Stimulated activated naive CD8-positive, alpha-beta T cell treated with anti-CD3 and anti-CD28 coated beads, Interleukin-15, Interleukin-2, amounts not matched to agents 100 ng/mL and 50 ng/mL, for 24 hours (primary cell): ENCODE measurements at regions not wholly inside any gene's neighbourhood (a gene's known extent, or its start where the extent isn't known, plus 50 kb on each side); places are given as distances from the start of the nearest gene placed in this dataset.

ENCODE experiments used
- H3K27ac Mint-ChIP-seq: one replicate; pipeline ENCODE4 v1.8.0; 2021; ENCODE audit warnings: mild to moderate bottlenecking, mixed read lengths
- H3K27me3 Mint-ChIP-seq: one replicate; pipeline ENCODE4 v1.8.0; 2021; ENCODE audit warnings: mixed read lengths
- H3K36me3 Mint-ChIP-seq: one replicate; pipeline ENCODE4 v1.8.0; 2021; ENCODE audit warnings: low read depth, mixed read lengths
- H3K4me1 Mint-ChIP-seq: one replicate; pipeline ENCODE4 v1.8.0; 2021; ENCODE audit warnings: low read depth, mixed read lengths
- H3K4me3 Mint-ChIP-seq: one replicate; pipeline ENCODE4 v1.8.0; 2021; ENCODE audit warnings: mild to moderate bottlenecking, mixed read lengths
- H3K9me3 Mint-ChIP-seq: one replicate; pipeline ENCODE4 v1.8.0; 2021; ENCODE audit warnings: mixed read lengths

DNA sequence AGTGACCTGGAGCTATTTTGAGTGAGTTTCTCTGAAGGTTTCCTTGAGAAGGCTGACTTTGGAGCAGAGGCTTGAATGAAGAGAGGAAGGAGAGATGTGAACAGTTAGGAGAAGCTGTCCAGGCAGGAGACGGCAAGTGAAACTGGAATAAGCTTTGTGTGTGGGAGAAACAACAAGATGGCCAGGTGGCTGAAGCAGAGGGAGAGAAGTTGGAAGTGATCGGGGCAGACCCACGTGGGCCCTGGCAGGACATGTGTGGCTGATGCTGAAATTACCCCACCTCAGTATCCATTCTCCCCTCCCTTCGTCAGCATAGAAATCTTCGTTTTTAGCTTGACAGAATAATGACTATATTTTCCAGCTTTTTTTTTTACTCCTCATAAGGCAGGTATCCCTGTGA lies 809.2 kb upstream of the TMEM132C start:
- Mint-ChIP-seq H3K4me1 (no peaks in the 10 kb centered on the region), H3K36me3 (no peaks in the 10 kb centered on the region), H3K9me3 (no peaks in the 10 kb centered on the region), H3K27me3 (peaks cover 20% of the 10 kb centered on the region), H3K4me3 (no peak overlapping the region), H3K27ac (no peak overlapping the region)

DNA sequence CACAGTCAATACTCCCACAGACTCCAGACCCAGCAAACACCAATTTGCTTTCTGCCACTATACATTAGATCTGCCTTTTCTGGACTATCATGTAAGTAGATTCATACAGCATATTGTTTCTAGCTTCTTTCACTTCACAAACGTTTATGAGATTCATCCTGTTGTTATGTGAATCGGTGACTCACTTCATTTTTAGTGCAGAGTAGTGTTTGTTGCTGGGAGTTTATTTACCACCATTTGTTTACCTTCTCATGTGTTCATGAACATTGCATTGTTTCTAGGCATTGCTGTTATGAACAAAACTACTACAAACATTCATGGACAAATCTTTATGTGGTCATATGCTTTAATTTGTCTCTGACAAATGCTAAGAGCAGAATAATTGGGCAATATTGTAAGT lies 807.8 kb upstream of the TMEM132C start:
- Mint-ChIP-seq H3K27me3 (peaks cover 16% of the 10 kb centered on the region), H3K27ac (no peak overlapping the region), H3K9me3 (no peaks in the 10 kb centered on the region), H3K36me3 (no peaks in the 10 kb centered on the region), H3K4me1 (no peaks in the 10 kb centered on the region), H3K4me3 (no peak overlapping the region)

DNA sequence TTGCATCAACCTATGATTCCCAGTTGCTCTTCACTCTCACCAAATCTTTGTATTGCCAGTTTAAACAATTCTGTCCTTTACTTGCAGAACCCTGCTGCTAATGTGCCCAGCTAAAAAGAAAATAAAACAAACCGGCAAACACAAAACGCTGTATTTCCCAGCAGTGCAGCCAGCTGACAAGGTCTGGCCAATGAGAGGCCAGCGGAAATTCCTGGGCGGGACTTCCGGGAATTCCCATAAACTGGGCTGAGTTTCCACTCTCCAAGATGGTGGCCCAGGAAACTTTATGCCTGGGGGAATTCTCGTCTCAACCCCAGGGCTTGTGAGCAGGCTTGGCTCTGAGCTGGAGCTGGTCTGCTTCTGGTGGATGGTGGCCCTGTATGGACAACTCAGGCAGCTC lies 807.3 kb upstream of the TMEM132C start:
- no peak overlapping the region for H3K27ac Mint-ChIP-seq

DNA sequence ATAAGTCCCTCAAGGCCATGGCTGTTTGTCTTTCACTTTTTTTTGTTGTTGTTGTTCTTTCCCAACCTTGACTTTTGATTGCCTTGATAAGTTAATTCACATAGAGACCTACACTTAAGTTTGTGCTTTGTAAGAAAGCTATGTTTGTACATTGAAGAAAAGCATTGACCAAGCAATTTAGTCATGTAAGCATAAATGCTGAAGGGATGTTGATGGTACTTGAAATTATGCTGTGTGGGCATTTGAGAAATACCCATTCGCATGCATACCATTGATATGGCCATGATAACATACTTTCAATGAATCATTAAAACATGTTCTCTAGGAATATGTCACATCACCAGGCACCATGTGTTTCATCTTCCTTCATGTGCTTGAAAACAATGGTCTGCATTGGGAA lies 803.7 kb upstream of the TMEM132C start:
- Mint-ChIP-seq H3K36me3 (no peaks in the 10 kb centered on the region), H3K27ac (no peak overlapping the region), H3K27me3 (no peaks in the 10 kb centered on the region), H3K4me1 (no peaks in the 10 kb centered on the region), H3K4me3 (no peak overlapping the region), H3K9me3 (no peaks in the 10 kb centered on the region)

More for the DNA sequence above, 807.3 kb upstream of the TMEM132C start:
- Mint-ChIP-seq H3K36me3 (no peaks in the 10 kb centered on the region), H3K27me3 (peaks cover 11% of the 10 kb centered on the region), H3K4me3 (no peak overlapping the region), H3K4me1 (no peaks in the 10 kb centered on the region), H3K9me3 (no peaks in the 10 kb centered on the region)

DNA sequence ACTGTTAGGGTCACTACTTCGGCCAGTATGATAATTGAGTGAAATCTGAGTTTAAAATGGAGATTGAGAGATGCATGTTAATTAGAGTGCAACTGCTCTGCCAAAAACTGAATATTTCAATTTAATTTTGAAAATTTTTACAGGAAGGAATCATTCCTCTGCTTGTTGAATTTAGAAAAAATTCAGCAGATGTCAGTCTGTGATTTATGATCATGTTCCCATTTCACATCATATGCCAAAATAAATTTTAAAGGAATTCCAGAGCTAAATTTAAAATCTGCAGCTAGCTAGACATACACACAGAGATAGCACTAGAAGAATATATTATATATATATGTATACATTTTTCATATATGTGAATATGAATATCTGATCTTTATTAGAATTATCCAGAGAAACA lies 797.6 kb upstream of the TMEM132C start:
- no peak overlapping the region for H3K4me3 Mint-ChIP-seq
- no peak overlapping the region for H3K27ac Mint-ChIP-seq
- no peaks in the 10 kb centered on the region for H3K36me3 Mint-ChIP-seq
- H3K27me3 Mint-ChIP-seq, result no peaks in the 10 kb centered on the region
- no peaks in the 10 kb centered on the region for H3K4me1 Mint-ChIP-seq
- no peaks in the 10 kb centered on the region for H3K9me3 Mint-ChIP-seq

DNA sequence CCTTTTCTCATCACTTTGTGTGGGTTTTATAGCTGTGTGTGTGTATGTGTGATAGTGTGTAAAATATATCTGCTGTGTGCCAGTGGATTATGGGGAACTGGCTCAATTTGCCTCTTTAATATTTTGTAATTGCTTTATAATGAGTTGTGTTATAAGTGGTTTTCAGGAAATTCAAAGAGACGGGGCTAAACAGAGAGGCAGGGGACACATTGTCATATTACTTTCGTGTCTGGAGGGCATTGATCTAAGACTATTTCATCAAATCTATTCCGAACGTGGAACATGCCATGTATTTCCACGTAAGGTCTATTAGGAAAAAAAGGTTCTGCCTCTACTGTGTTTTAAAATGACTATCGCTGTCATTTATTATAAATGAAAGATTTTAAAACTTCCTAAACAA lies 793.2 kb upstream of the TMEM132C start:
- Mint-ChIP-seq H3K4me1 (no peaks in the 10 kb centered on the region), H3K27ac (no peak overlapping the region), H3K9me3 (peaks cover 3% of the 10 kb centered on the region), H3K36me3 (no peaks in the 10 kb centered on the region), H3K4me3 (no peak overlapping the region), H3K27me3 (no peaks in the 10 kb centered on the region)

DNA sequence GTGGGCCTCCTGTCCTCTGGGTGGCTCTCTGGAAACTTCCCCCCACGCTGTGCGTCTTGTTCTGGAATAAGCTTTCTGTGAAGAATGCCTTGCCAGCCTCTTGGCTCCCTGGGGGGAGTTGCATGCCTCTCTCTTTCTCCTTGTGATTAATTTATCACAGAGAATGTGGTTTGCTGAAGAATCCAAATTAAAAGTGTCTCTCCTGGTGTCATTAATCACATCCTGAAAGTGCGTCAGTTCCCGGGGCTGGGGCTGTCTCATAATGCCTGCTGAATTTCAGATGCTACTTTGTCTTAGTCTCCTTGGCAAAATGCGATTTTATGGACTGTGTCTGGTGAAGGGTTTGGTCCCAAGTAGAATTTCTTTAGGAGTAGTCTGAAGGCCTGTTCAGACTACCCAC lies 787.7 kb upstream of the TMEM132C start:
- H3K9me3 Mint-ChIP-seq, result peaks cover 3% of the 10 kb centered on the region
- no peak overlapping the region for H3K27ac Mint-ChIP-seq
- no peaks in the 10 kb centered on the region for H3K4me1 Mint-ChIP-seq
- H3K4me3 Mint-ChIP-seq, result no peak overlapping the region
- H3K27me3 Mint-ChIP-seq, result no peaks in the 10 kb centered on the region
- no peaks in the 10 kb centered on the region for H3K36me3 Mint-ChIP-seq

DNA sequence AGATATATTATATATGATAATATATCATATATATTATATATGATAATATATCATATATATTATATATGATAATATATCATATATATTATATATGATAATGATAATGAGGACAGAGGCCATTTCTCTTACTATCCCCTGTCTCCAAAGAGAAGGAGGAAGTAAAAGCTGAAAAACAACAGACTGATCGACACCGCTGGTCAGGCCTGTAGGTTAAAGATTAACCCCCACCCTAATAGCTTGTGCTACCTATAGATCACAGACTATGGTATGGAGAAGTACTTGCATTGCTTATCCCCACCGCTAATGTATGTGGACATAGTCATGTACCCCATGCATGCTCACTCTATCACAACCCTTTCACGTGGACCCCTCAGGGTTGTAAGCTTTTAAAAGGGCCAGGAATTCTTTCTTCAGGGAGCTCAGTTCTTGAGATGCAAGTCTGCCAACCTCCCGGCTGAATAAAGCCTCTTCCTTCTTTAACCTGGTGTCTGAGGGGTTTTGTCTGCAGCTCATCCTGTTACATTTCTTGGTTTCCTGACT lies 786.1 kb upstream of the TMEM132C start:
- no peak overlapping the region for H3K4me3 Mint-ChIP-seq
- H3K27me3 Mint-ChIP-seq, result no peaks in the 10 kb centered on the region
- H3K4me1 Mint-ChIP-seq, result no peaks in the 10 kb centered on the region
- no peak overlapping the region for H3K27ac Mint-ChIP-seq
- H3K9me3 Mint-ChIP-seq, result no peaks in the 10 kb centered on the region
- H3K36me3 Mint-ChIP-seq, result no peaks in the 10 kb centered on the region

DNA sequence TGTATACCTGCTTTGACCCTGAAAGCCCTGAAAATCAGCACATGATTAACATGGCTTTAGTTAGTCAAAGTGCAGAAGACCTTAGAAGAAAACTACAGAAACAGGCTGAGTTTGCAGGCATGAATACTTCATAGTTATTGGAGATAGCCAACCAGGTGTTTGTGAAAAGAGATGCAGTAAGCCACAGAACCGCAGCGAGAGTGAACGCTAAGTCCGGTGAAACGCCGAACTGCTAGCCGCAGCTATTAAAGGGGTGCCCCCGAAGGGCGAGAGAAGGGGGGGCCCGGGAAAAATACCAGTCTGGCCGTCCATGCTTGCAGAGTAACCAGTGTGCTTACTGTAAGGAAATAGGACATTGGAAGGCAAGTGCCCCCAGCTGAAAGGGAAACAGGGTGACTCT lies 784.0 kb upstream of the TMEM132C start:
- H3K27ac Mint-ChIP-seq, result no peak overlapping the region
- H3K4me3 Mint-ChIP-seq, result no peak overlapping the region
- H3K9me3 Mint-ChIP-seq, result no peaks in the 10 kb centered on the region

DNA sequence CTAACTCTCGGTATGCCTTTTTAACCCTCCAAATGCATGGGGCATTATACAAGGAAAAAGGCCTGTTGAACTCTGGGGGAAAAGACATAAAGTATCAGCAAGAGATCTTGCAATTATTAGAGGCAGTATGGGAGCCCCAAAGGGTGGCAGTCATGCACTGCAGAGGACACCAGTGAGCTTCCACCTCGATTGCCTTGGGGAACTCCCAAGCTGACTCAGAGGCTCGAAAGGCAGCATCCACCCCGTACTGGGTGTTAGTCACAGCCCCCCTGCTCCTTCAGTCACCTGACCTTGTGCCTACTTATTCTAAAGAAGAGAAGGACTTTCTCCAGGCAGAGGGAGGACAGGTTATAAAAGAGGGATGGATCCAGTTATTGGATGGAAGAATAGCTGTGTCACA lies 781.4 kb upstream of the TMEM132C start:
- Mint-ChIP-seq H3K27ac (no peak overlapping the region), H3K9me3 (peaks cover 2% of the 10 kb centered on the region), H3K36me3 (no peaks in the 10 kb centered on the region), H3K27me3 (no peaks in the 10 kb centered on the region), H3K4me3 (no peak overlapping the region), H3K4me1 (no peaks in the 10 kb centered on the region)

More for the DNA sequence above, 784.0 kb upstream of the TMEM132C start:
- Mint-ChIP-seq H3K36me3 (no peaks in the 10 kb centered on the region), H3K27me3 (no peaks in the 10 kb centered on the region), H3K4me1 (no peaks in the 10 kb centered on the region)

DNA sequence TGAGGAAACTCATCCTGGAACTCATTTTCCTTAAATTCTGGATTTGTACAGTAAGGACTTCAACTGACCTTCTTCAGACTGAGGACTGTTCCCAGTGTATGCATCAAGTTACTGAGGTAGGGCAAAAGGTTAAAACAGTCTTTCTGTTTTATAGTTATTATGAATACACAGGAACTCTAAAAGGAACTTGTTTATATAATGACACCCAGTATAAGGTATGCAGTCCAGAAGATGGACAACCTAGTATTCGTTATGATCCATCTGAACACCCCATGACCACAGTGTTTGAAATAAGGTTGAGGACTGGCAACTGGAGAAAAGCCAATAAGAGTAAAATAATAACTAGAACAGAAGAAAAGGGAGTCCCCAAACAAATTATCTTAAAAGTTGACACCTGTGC lies 779.9 kb upstream of the TMEM132C start:
- H3K4me1 Mint-ChIP-seq, result no peaks in the 10 kb centered on the region
- H3K4me3 Mint-ChIP-seq, result no peak overlapping the region
- no peaks in the 10 kb centered on the region for H3K36me3 Mint-ChIP-seq
- no peaks in the 10 kb centered on the region for H3K27me3 Mint-ChIP-seq
- H3K9me3 Mint-ChIP-seq, result peaks cover 5% of the 10 kb centered on the region
- H3K27ac Mint-ChIP-seq, result no peak overlapping the region

DNA sequence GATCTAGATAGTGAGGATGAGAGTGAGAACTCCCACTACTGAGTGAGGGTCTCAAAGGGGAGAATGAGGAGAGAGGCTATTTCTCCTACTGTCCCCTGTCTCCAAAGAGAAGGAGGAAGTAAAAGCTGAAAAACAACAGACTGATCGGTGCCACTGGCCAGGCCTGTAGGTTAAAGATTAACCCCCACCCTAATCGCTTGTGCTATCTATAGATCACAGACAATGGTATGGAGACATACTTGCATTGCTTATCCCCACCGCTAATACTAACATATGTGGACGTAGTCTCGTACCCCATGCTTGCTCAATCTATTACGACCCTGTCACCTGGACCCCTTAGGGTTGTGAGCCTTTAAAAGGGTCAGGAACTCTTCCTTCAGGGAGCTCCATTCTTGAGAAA lies 777.9 kb upstream of the TMEM132C start:
- no peak overlapping the region for H3K27ac Mint-ChIP-seq
- H3K36me3 Mint-ChIP-seq, result no peaks in the 10 kb centered on the region
- no peak overlapping the region for H3K4me3 Mint-ChIP-seq
- H3K27me3 Mint-ChIP-seq, result no peaks in the 10 kb centered on the region
- H3K9me3 Mint-ChIP-seq, result peaks cover 6% of the 10 kb centered on the region
- no peaks in the 10 kb centered on the region for H3K4me1 Mint-ChIP-seq

DNA sequence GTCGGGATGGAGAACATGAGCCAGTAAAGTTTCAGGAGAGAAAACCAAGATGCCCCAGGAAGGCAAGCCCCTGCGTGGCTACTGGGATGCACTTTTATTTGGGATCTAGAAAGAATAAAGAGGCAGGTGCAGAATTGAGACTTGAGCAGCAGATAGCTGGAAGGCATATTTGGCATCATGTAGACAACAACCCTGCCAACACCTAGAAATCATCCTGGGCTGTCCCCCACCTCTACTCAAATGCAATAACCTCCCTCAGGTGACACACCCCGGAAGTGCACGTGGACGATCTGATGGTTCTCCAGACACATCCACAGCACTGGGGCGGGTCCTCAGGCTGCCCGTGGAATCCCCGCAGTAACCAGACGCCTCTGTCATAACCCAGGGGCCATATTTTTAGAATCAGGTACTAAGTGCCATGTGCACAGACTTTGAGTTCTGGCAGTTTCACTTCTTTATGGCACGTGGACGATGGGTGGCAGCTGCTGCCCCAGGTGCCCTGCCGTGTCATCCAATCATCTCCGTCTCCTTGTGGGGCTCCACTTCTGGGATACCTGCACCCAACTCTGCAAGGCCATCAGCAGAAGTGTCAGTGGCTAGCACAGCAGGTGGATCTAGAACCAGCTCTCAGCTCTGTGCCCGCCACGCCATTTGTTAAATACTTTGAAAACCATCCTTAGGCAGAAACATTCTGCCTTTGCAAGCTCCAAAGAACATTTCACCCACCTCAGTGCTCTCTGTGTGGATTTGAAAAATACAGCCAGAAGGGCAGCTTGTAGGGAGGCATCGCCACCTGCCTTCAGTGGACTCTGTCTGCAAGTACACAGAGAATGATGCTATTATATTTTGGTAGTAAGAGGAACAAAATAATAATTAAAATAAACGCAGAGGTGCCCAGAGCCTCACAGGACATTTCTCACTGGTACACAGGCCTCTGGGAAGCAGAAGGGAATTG lies 771.7 kb upstream of the TMEM132C start:
- Mint-ChIP-seq H3K27ac (no peak overlapping the region), H3K27me3 (no peaks in the 10 kb centered on the region), H3K4me3 (no peak overlapping the region), H3K36me3 (no peaks in the 10 kb centered on the region), H3K4me1 (no peaks in the 10 kb centered on the region), H3K9me3 (peaks cover 6% of the 10 kb centered on the region)

DNA sequence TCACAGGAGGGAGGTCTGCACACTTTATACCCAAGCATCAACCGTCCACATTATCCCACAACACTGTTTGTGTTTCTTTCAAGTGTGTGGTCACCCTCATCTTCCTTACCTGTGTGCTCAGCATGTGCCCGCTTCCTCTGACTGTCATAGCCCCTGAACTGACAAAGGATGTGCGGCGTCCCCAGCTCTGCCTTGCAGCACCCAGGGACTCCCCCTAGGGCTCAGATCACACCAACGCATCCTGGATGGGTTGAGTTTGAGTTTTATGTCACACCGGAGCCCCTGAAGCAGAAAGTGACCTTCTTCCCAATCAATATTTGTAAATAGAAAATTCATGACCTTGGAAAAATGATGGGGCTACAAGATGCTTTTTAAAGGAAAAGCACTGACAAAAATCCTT lies 770.7 kb upstream of the TMEM132C start:
- Mint-ChIP-seq H3K9me3 (peaks cover 3% of the 10 kb centered on the region), H3K36me3 (no peaks in the 10 kb centered on the region), H3K4me1 (no peaks in the 10 kb centered on the region), H3K27ac (no peak overlapping the region), H3K4me3 (no peak overlapping the region), H3K27me3 (no peaks in the 10 kb centered on the region)

DNA sequence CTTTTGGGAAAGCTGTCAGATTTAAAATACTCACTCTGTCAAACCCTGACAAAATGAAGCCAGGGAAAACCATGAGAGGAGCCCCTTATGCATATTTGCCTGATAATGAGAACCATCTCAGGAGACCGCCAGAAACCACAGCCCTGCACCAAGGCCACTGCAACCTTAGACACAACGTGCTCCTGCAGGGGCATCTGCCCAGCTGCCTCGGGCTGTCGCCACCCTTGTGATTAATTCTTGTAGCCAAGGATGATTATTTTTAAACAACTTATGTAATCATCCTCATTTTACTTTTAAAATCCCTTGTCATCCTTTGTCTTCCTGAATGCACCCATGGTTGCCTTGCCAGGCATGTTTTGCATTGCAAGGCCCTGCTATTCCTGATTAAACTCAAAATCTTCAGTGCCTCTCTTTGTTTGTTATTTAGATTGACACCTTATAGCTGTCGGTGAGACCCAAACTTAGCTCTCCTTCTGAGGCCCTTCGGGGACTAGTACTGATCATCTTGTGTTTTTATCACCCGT lies 766.4 kb upstream of the TMEM132C start:
- Mint-ChIP-seq H3K9me3 (no peaks in the 10 kb centered on the region), H3K4me3 (no peak overlapping the region), H3K27ac (no peak overlapping the region), H3K36me3 (no peaks in the 10 kb centered on the region), H3K4me1 (no peaks in the 10 kb centered on the region), H3K27me3 (no peaks in the 10 kb centered on the region)
